B cell (primary cell): ENCODE measurements at regions not wholly inside any gene's neighbourhood (a gene's known extent, or its start where the extent isn't known, plus 50 kb on each side); places are given as distances from the start of the nearest gene placed in this dataset.

ENCODE experiments used
- ATAC-seq: fragments of 200-7000 bp; cut with Tn5 transposase; one replicate; pipeline ENCODE4 v1.10.0; 2021; ENCODE audit warnings: low read depth, mild to moderate bottlenecking, moderate number of reproducible peaks, moderate library complexity
- CTCF ChIA-PET: fragments of 350-600 bp; sonication (Branson Sonifier 250); formaldehyde crosslinking; loops from one replicate; lab custom pipeline; 2021; ENCODE audit warnings: antibody characterized with exemption, inconsistent platforms; lab: Charles Lee
- POLR2A ChIA-PET: fragments of 350-600 bp; sonication (Branson Sonifier 250); formaldehyde crosslinking; loops from one replicate; lab custom pipeline; 2021; ENCODE audit warnings: antibody characterized with exemption; lab: Charles Lee
- DNase-seq: peaks from one replicate; pipeline ENCODE4 v3.0.0; 2013
- H2AFZ ChIP-seq: 2 replicates; pipeline ENCODE4 v1.6.1; 2012; ENCODE audit warnings: mild to moderate bottlenecking, low read depth, low read length; ENCODE audit not compliant: insufficient read depth, poor library complexity, severe bottlenecking
- H3K27ac ChIP-seq, 2 donors: 1 replicate in 1 of 2; 2 replicates in 1 of 2; pipeline ENCODE4 v1.5.1; 2012 to 2013; ENCODE audit warnings: low read length in 2 of 2, mild to moderate bottlenecking in 2 of 2, moderate library complexity in 1 of 2
- H3K27me3 ChIP-seq, 4 experiments: fragments of 200-600 bp in 1 of 4; sonication (generic) in 1 of 4; replicated peaks in 1 of 4; 1 replicate in 2 of 4; 2 replicates in 2 of 4; pipeline versions ENCODE4 v1.6.1 to v1.7.0; 2013 to 2016; ENCODE audit warnings: low read length in 3 of 4, mild to moderate bottlenecking in 2 of 4, mixed read lengths in 1 of 4, moderate library complexity in 1 of 4; ENCODE audit not compliant: insufficient read depth in 4 of 4, control insufficient read depth in 3 of 4; ENCODE audit errors: control extremely low read depth in 1 of 4
- H3K36me3 ChIP-seq, 2 experiments: replicated peaks in 1 of 2; 1 replicate in 1 of 2; 2 replicates in 1 of 2; pipeline versions ENCODE4 v1.6.1 to v1.7.1; 2013; ENCODE audit warnings: low read length in 1 of 2; ENCODE audit not compliant: insufficient read depth in 2 of 2, control insufficient read depth in 1 of 2; ENCODE audit errors: control extremely low read depth in 1 of 2, extremely low read depth in 1 of 2
- H3K4me1 ChIP-seq, 2 donors: fragments of 200-600 bp in 1 of 2; sonication (generic) in 1 of 2; 1 replicate in 1 of 2; 2 replicates in 1 of 2; pipeline versions ENCODE4 v1.5.1 to v1.6.1; 2013 to 2017; ENCODE audit warnings: low read length in 2 of 2; ENCODE audit not compliant: control insufficient read depth in 2 of 2, insufficient read depth in 2 of 2
- H3K4me2 ChIP-seq: replicated peaks from 2 replicates; pipeline ENCODE3; 2012; ENCODE audit warnings: mild to moderate bottlenecking, low read depth, low read length; ENCODE audit not compliant: poor library complexity, severe bottlenecking
- H3K4me3 ChIP-seq, 5 experiments: fragments of 200-600 bp in 1 of 5; sonication (generic) in 1 of 5; 1 replicate in 3 of 5; 2 replicates in 2 of 5; pipeline versions ENCODE4 v1.5.1 to v1.7.0; 2011 to 2016; ENCODE audit warnings: low read length in 4 of 5, mild to moderate bottlenecking in 4 of 5, low read depth in 2 of 5, control low read depth in 1 of 5, moderate library complexity in 1 of 5; ENCODE audit not compliant: insufficient read depth in 1 of 5; ENCODE audit errors: control extremely low read depth in 1 of 5, extremely low read depth in 1 of 5
- H3K79me2 ChIP-seq: fragments of 200-600 bp; sonication (generic); one replicate; pipeline ENCODE4 v1.6.0; 2016; ENCODE audit warnings: low read length; ENCODE audit not compliant: control insufficient read depth, insufficient read depth
- H3K9ac ChIP-seq: fragments of 200-600 bp; sonication (generic); 2 replicates; pipeline ENCODE4 v1.6.1; 2017; ENCODE audit warnings: mild to moderate bottlenecking, low read length, moderate library complexity
- H3K9me3 ChIP-seq, 3 donors: one replicate each; pipeline versions ENCODE4 v1.6.1 to v1.7.1; 2013; ENCODE audit warnings: low read length in 2 of 3; ENCODE audit not compliant: control insufficient read depth in 2 of 3, insufficient read depth in 1 of 3; ENCODE audit errors: control extremely low read depth in 1 of 3
- H4K20me1 ChIP-seq: 2 replicates; pipeline ENCODE4 v1.6.0; 2012; ENCODE audit warnings: mild to moderate bottlenecking, low read length; ENCODE audit not compliant: insufficient read depth, control insufficient read depth, poor library complexity, severe bottlenecking
- H3K27ac Mint-ChIP-seq: one replicate; pipeline ENCODE4 v1.8.0; 2021; ENCODE audit warnings: mixed read lengths
- H3K27me3 Mint-ChIP-seq: one replicate; pipeline ENCODE4 v1.8.0; 2021; ENCODE audit warnings: mixed read lengths
- H3K4me1 Mint-ChIP-seq: one replicate; pipeline ENCODE4 v1.8.0; 2021; ENCODE audit warnings: mixed read lengths
- H3K4me3 Mint-ChIP-seq: one replicate; pipeline ENCODE4 v1.8.0; 2021; ENCODE audit warnings: mixed read lengths
- H3K9me3 Mint-ChIP-seq: one replicate; pipeline ENCODE4 v1.8.0; 2022; ENCODE audit warnings: mixed read lengths; ENCODE audit not compliant: insufficient read depth
- EZH2 ChIP-seq: IDR thresholded peaks from 2 replicates; pipeline ENCODE4 v1.6.1; 2012; ENCODE audit warnings: borderline replicate concordance, low read depth, mild to moderate bottlenecking, moderate library complexity, low read length; ENCODE audit not compliant: insufficient read depth, poor library complexity, severe bottlenecking
- WGBS: methylation state at CpG from one replicate; pipeline ENCODE4 v1.1.5; 2013; ENCODE audit warnings: missing lambda C conversion rate; ENCODE audit not compliant: insufficient coverage; 5-methylcytosine and 5-hydroxymethylcytosine counted together
- intact Hi-C: fragments of 100-400 bp; cut with micrococcal nuclease; formaldehyde crosslinking; loops from one replicate; pipeline ENCODE4 v1.10.0; 2022
- TF ChIP-seq, protein P1 (sequence below): fragments of 200-600 bp; IDR thresholded peaks from one replicate; pipeline ENCODE4 v1.8.0; 2022; ENCODE audit warnings: antibody characterized with exemption, mild to moderate bottlenecking

DNA sequence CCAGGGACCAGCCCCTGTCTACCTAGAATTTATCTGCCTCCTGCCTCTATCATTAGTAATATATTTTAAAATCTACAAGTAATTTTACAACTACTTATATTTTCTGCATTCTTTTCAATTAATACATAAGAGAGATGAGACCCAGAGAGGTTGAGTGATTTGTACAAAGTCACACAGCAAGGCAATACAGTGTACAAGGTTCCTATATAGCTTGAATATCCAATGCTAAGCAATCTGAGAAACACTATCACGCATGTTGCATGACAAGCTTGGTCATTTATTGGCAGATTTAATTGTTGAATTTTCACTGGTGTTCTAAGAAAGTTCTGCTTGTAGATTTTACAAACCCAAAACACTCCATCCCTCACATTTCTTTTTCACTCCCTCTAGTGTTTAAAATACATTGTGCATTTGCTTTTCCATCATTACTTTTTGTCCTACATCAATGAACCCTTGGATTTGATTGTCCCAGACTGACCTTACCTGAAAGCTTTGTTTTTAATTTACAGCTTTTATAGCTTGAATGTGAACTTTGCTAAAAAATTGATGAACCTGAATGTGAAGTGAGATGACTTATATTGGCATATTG lies 520.9 kb upstream of the CITED2 start:
- Histone ChIP-seq H4K20me1 (no peaks in the 10 kb centered on the region), H3K27ac (no peak overlapping the region), H3K9me3 (no peaks in the 10 kb centered on the region), H2AFZ (no peak overlapping the region), H3K36me3 (no peaks in the 10 kb centered on the region), H3K9ac (no peak overlapping the region), H3K4me1 (no peaks in the 10 kb centered on the region), H3K79me2 (no peaks in the 10 kb centered on the region), H3K4me3 (no peak overlapping the region), H3K4me2 (no peak overlapping the region), H3K27me3 (no peaks in the 10 kb centered on the region)
- no peak overlapping the region for H3K27ac Mint-ChIP-seq
- intact Hi-C loops: no loop called here
- peaks cover 10% of the 10 kb centered on the region for H3K27me3 Mint-ChIP-seq
- H3K4me1 Mint-ChIP-seq: no peaks in the 10 kb centered on the region
- H3K4me3 Mint-ChIP-seq: no peak overlapping the region
- H3K9me3 Mint-ChIP-seq: no peaks in the 10 kb centered on the region
- ATAC-seq (no peak), DNase-seq (no peak)
- CTCF ChIA-PET: interaction anchor here (1.0 kb wide), 1 partner anchor 520 kb away, joined by 3 read pairs; no protein-coding TSS in a partner anchor
- WGBS: no CpG with 5 or more reads among the region's 1 CpG
- POLR2A ChIA-PET: no interaction called here
- TF ChIP-seq, protein P1, sequence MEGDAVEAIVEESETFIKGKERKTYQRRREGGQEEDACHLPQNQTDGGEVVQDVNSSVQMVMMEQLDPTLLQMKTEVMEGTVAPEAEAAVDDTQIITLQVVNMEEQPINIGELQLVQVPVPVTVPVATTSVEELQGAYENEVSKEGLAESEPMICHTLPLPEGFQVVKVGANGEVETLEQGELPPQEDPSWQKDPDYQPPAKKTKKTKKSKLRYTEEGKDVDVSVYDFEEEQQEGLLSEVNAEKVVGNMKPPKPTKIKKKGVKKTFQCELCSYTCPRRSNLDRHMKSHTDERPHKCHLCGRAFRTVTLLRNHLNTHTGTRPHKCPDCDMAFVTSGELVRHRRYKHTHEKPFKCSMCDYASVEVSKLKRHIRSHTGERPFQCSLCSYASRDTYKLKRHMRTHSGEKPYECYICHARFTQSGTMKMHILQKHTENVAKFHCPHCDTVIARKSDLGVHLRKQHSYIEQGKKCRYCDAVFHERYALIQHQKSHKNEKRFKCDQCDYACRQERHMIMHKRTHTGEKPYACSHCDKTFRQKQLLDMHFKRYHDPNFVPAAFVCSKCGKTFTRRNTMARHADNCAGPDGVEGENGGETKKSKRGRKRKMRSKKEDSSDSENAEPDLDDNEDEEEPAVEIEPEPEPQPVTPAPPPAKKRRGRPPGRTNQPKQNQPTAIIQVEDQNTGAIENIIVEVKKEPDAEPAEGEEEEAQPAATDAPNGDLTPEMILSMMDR: no peak
- no peak for TF ChIP-seq EZH2

DNA sequence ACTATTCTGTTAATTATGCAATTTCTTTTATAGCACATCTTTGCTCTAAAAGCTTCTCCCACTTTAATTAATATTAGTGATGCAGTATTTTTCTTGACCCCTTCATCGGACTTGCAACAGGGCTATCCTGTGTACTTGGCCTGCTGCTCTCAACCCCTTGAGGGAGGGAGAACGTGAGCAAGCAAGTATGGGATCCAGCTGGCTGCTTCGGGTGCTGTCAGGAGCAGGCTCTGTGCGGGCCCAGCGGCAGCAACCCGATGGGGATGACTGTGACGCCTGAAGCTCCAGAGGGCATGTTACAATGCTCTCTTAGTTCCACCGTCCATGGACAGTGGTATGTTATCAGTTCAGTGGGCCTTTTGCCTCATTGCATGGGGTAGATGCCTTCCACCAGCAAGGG lies 519.8 kb upstream of the CITED2 start:
- Histone ChIP-seq H3K36me3 (no peaks in the 10 kb centered on the region), H2AFZ (no peak overlapping the region), H3K9me3 (no peaks in the 10 kb centered on the region), H3K4me3 (no peak overlapping the region), H3K4me1 (no peaks in the 10 kb centered on the region), H3K4me2 (no peak overlapping the region), H4K20me1 (no peaks in the 10 kb centered on the region), H3K9ac (no peak overlapping the region), H3K27ac (no peak overlapping the region), H3K27me3 (no peaks in the 10 kb centered on the region), H3K79me2 (no peaks in the 10 kb centered on the region)
- Mint-ChIP-seq H3K27ac (no peak overlapping the region), H3K4me1 (no peaks in the 10 kb centered on the region), H3K9me3 (no peaks in the 10 kb centered on the region), H3K27me3 (peaks cover 10% of the 10 kb centered on the region), H3K4me3 (no peak overlapping the region)
- WGBS: 88% methylated on average over 8 of the region's 8 CpGs
- DNase-seq (no peak), ATAC-seq (no peak)
- intact Hi-C loops: no loop called here
- TF ChIP-seq, protein P1: no peak
- TF ChIP-seq EZH2: no peak
- POLR2A ChIA-PET: interaction anchor here (0.7 kb wide), 1 partner anchor 146 kb away, joined by 5 read pairs; no protein-coding TSS in a partner anchor
- CTCF ChIA-PET: no interaction called here
